ENCODE measurements at regions not wholly inside any gene's neighbourhood (a gene's known extent, or its start where the extent isn't known, plus 50 kb on each side); places are given as distances from the start of the nearest gene placed in this dataset.
A peak's percentile ranks its signal among the peaks of the same experiment; 100 is the strongest.
"Not testable (repeated sequence)": the region's sequence is repeated elsewhere in the genome, so short reads cannot be mapped to it uniquely, and the experiment has no call there.

- no peak for DNase-seq
These were observed 99.4 kb downstream of the DRD1 start for GRCh38 chr5:175344331-175345195.

- no peak for DNase-seq
These were observed 100.7 kb downstream of the DRD1 start for GRCh38 chr5:175343308-175343707.

GRCh38 chr5:175340180-175340579, 103.8 kb downstream of the DRD1 start:
- DNase-seq: no peak

- no peak for DNase-seq
These were observed 106.3 kb downstream of the DRD1 start for GRCh38 chr5:175337680-175338079.

GRCh38 chr5:175336781-175337180, 107.2 kb downstream of the DRD1 start:
- peak; percentile 17 for DNase-seq

GRCh38 chr5:175335691-175336090, 108.3 kb downstream of the DRD1 start:
- DNase-seq: no peak

- not testable (repeated sequence) for DNase-seq
These were observed 112.6 kb downstream of the DRD1 start for GRCh38 chr5:175331173-175332036.

GRCh38 chr5:175329976-175330375, 114.0 kb downstream of the DRD1 start:
- no peak for DNase-seq

GRCh38 chr5:175328687-175329086, 115.3 kb downstream of the DRD1 start:
- no peak for DNase-seq

GRCh38 chr5:175328176-175328575, 115.8 kb downstream of the DRD1 start:
- DNase-seq: no peak

- no peak for DNase-seq
These were observed 118.3 kb downstream of the DRD1 start for GRCh38 chr5:175325681-175326080.

- DNase-seq: no peak
These were observed 122.0 kb downstream of the DRD1 start for GRCh38 chr5:175321927-175322532.

GRCh38 chr5:175319199-175319598, 124.8 kb downstream of the DRD1 start:
- DNase-seq: no peak

GRCh38 chr5:175317872-175318271, 126.1 kb downstream of the DRD1 start:
- DNase-seq: no peak

- no peak for DNase-seq
These were observed 134.7 kb downstream of the DRD1 start for GRCh38 chr5:175309218-175309810.

GRCh38 chr5:175308701-175309100, 135.3 kb downstream of the DRD1 start:
- no peak for DNase-seq

GRCh38 chr5:175306381-175306780, 137.6 kb downstream of the DRD1 start:
- no peak for DNase-seq

GRCh38 chr5:175305251-175305650, 138.7 kb downstream of the DRD1 start:
- no peak for DNase-seq

- DNase-seq: no peak
These were observed 153.6 kb downstream of the DRD1 start for GRCh38 chr5:175290379-175290778.

GRCh38 chr5:175288048-175288621, 155.8 kb downstream of the DRD1 start:
- DNase-seq: no peak

GRCh38 chr5:175286981-175287380, 157.0 kb downstream of the DRD1 start:
- no peak for DNase-seq

- DNase-seq: no peak
These were observed 158.7 kb downstream of the DRD1 start for GRCh38 chr5:175285261-175285660.

- no peak for DNase-seq
These were observed 159.2 kb downstream of the DRD1 start for GRCh38 chr5:175284806-175285205.

Measured in NCI-H1105 treated with DMSO at 0.1 percent for 48 hours (cell line).